ENCODE measurements at regions not wholly inside any gene's neighbourhood (a gene's known extent, or its start where the extent isn't known, plus 50 kb on each side); places are given as distances from the start of the nearest gene placed in this dataset.

DNA sequence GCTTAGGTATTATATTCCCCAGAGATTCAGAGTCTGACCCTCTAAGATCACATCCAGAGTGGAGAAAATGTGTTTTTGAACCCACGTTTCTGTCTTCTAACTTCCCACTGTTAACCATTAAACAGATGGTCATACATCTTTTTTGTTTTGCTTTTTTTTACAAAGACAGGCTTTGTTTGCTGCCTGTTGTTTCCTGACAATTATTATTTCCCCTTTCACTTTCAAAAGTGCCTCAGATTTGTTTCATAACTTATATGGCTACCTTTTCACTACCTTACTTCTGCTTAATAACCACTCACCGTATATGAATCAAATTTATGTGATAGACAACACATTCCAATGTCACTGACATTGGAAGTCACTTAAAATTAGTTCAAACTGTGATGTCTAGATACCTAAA, 142.2 kb downstream of the HS3ST1 start:
- DNase-seq (ENCODE audit: low spot score): no peak
- TF ChIP-seq, protein P1, sequence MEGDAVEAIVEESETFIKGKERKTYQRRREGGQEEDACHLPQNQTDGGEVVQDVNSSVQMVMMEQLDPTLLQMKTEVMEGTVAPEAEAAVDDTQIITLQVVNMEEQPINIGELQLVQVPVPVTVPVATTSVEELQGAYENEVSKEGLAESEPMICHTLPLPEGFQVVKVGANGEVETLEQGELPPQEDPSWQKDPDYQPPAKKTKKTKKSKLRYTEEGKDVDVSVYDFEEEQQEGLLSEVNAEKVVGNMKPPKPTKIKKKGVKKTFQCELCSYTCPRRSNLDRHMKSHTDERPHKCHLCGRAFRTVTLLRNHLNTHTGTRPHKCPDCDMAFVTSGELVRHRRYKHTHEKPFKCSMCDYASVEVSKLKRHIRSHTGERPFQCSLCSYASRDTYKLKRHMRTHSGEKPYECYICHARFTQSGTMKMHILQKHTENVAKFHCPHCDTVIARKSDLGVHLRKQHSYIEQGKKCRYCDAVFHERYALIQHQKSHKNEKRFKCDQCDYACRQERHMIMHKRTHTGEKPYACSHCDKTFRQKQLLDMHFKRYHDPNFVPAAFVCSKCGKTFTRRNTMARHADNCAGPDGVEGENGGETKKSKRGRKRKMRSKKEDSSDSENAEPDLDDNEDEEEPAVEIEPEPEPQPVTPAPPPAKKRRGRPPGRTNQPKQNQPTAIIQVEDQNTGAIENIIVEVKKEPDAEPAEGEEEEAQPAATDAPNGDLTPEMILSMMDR (IDR thresholded peaks at IDR 0.05; ENCODE audit: borderline replicate concordance, control extremely low read depth, extremely low read depth, insufficient read depth, missing control alignments): no peak
- in situ Hi-C loops (cut with MboI; ENCODE audit: low sequenced_read_pairs, unreplicated experiment): no loop called here

DNA sequence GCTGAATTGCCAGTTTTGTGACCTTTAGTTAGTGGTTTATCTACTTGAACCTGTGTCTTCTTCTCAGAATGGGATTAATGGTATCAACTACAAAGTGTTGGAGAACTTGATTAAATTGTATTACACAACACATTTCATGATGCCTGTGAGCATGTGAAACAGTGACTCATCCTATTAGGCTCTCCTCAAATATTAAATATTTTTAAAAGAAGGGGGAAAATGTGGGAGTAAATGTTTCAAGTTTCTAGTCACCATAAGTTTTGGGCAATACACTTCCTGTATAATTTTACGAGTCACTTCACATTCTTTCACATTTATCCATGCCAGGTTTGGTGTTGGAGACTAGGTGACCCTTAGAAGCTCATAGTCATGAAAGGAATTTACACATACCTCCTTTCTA, 147.0 kb downstream of the HS3ST1 start:
- no peak for DNase-seq (ENCODE audit: low spot score)
- TF ChIP-seq, protein P1 (IDR thresholded peaks at IDR 0.05; ENCODE audit: borderline replicate concordance, control extremely low read depth, extremely low read depth, insufficient read depth, missing control alignments): no peak
- in situ Hi-C loops (cut with MboI; ENCODE audit: low sequenced_read_pairs, unreplicated experiment): no loop called here

DNA sequence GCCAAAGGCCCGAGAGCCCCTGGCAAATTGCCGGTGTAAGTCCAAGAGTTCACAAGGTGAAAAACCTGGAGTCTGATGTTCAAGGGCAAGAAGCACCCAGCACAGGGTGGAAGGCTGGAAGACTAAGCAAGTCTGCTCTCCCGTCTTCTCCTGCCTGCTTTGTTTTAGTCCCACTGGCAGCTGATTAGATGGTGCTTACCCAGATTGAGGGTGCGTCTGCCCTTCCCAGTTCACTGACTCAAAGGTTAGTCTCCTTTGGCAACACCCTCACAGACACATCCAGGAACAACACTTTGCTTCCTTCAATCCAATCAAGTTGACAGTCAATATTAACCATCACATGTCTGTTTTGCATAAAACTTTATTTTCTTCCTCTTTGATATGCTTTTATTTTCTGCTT, 157.4 kb downstream of the HS3ST1 start:
- TF ChIP-seq, protein P1 (IDR thresholded peaks at IDR 0.05; ENCODE audit: borderline replicate concordance, control extremely low read depth, extremely low read depth, insufficient read depth, missing control alignments): no peak
- no peak for DNase-seq (ENCODE audit: low spot score)
- in situ Hi-C loops (cut with MboI; ENCODE audit: low sequenced_read_pairs, unreplicated experiment): no loop called here

DNA sequence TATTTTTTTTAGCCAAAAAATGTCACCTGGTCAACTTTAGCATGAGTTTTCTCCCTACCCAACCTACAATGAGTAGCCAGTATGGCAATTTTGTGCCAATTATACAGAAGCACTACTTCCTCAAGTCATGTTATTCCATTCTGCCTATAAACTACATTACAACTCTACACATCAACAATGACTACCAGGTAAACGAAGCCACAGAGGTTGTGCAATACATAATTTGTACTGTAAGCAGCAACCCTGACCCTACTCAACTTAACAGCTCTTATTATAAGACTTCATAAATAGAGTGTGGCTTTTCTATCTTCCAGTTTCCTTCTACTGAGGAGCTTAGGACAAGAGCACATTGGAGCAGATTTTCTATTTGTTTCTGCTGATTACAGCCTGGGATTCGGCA, 160.5 kb downstream of the HS3ST1 start:
- TF ChIP-seq, protein P1 (IDR thresholded peaks at IDR 0.05; ENCODE audit: borderline replicate concordance, control extremely low read depth, extremely low read depth, insufficient read depth, missing control alignments): no peak
- in situ Hi-C loops (cut with MboI; ENCODE audit: low sequenced_read_pairs, unreplicated experiment): no loop called here
- no peak for DNase-seq (ENCODE audit: low spot score)

DNA sequence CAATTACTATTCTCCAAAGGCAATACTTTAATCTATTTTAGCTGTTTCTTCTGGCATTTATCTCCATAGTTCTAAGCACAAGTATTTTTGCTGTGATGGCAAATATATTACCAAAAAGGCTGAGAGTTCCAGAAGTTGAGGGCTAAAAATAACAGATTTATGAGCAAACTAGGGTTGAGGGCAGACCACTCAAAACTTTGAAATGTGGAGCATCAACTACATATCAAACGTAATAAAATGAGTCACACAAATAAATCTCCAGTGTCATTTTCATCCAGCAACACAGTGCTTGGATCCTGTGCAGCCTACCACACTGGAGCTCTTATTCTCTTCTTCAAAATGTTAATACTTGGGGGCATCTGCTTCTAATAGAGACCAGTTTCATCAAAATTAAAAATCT, 163.9 kb downstream of the HS3ST1 start:
- in situ Hi-C loops (cut with MboI; ENCODE audit: low sequenced_read_pairs, unreplicated experiment): no loop called here
- no peak for DNase-seq (ENCODE audit: low spot score)
- TF ChIP-seq, protein P1 (IDR thresholded peaks at IDR 0.05; ENCODE audit: borderline replicate concordance, control extremely low read depth, extremely low read depth, insufficient read depth, missing control alignments): no peak

GRCh38 chr4:11264346-11264745, 164.3 kb downstream of the HS3ST1 start:
- DNase-seq (ENCODE audit: low spot score): no peak
- in situ Hi-C loops (cut with MboI; ENCODE audit: low sequenced_read_pairs, unreplicated experiment): no loop called here
- TF ChIP-seq, protein P1 (IDR thresholded peaks at IDR 0.05; ENCODE audit: borderline replicate concordance, control extremely low read depth, extremely low read depth, insufficient read depth, missing control alignments): no peak

- no peak for DNase-seq (ENCODE audit: low spot score)
- TF ChIP-seq, protein P1 (IDR thresholded peaks at IDR 0.05; ENCODE audit: borderline replicate concordance, control extremely low read depth, extremely low read depth, insufficient read depth, missing control alignments): no peak
- in situ Hi-C loops (cut with MboI; ENCODE audit: low sequenced_read_pairs, unreplicated experiment): no loop called here
Measured at GRCh38 chr4:11263208-11263607, 165.5 kb downstream of the HS3ST1 start.
